HEK293 (cell line): ENCODE measurements at regions not wholly inside any gene's neighbourhood (a gene's known extent, or its start where the extent isn't known, plus 50 kb on each side); places are given as distances from the start of the nearest gene placed in this dataset.
"Not testable (repeated sequence)": the region's sequence is repeated elsewhere in the genome, so short reads cannot be mapped to it uniquely, and the experiment has no call there.

ENCODE experiments used
- CTCF ChIA-PET: fragments of 350-600 bp; formaldehyde crosslinking; extraction: SDS; loops from one replicate; lab custom pipeline; 2021; ENCODE audit warnings: antibody characterized with exemption; lab: Yijun Ruan, JAX
- POLR2A ChIA-PET: fragments of 300-600 bp; formaldehyde crosslinking; extraction: SDS; loops from one replicate; lab custom pipeline; 2020; ENCODE audit warnings: antibody characterized with exemption, inconsistent platforms; lab: Yijun Ruan, JAX
- H3K27ac ChIP-seq: fragments of 200-500 bp; sonication (Bioruptor generic); 2 replicates; pipeline ENCODE4 v1.5.1; 2014; ENCODE audit warnings: low read depth, low read length, control low read depth, inconsistent platforms; ENCODE audit errors: extremely low read depth
- H3K36me3 ChIP-seq, 2 experiments: fragments of 200-500 bp in 1 of 2; sonication (Bioruptor generic) in 1 of 2; 1 replicate in 1 of 2; 2 replicates in 1 of 2; pipeline ENCODE4 v1.5.1; 2014 to 2017; ENCODE audit warnings: inconsistent platforms in 2 of 2, low read length in 2 of 2; ENCODE audit not compliant: control insufficient read depth in 2 of 2, insufficient read depth in 1 of 2
- H3K4me1 ChIP-seq: fragments of 200-500 bp; sonication (Bioruptor generic); 2 replicates; pipeline ENCODE4 v1.5.1; 2014; ENCODE audit warnings: mild to moderate bottlenecking, low read length, inconsistent platforms; ENCODE audit not compliant: control insufficient read depth, insufficient read depth
- H3K4me3 ChIP-seq: 2 replicates; pipeline ENCODE4 v1.5.1; 2011; ENCODE audit warnings: low read depth, mild to moderate bottlenecking, control low read depth, low read length, moderate library complexity
- H3K9me3 ChIP-seq: fragments of 200-500 bp; sonication (Bioruptor generic); 2 replicates; pipeline ENCODE4 v1.5.1; 2014; ENCODE audit warnings: low read depth, low read length, inconsistent platforms; ENCODE audit not compliant: control insufficient read depth, insufficient read depth
- GLI4 ChIP-seq: fragments of 450-650 bp; formaldehyde crosslinking; IDR thresholded peaks from 2 replicates; pipeline ENCODE4 v1.5.1; 2016; ENCODE audit warnings: missing biosample characterization, missing genetic modification characterization
- KLF16 ChIP-seq: fragments of 450-650 bp; formaldehyde crosslinking; IDR thresholded peaks from 2 replicates; pipeline ENCODE4 v1.5.1; 2017; ENCODE audit warnings: missing biosample characterization, missing genetic modification characterization
- SCRT1 ChIP-seq: fragments of 450-650 bp; formaldehyde crosslinking; IDR thresholded peaks from 2 replicates; pipeline ENCODE4 v1.5.1; 2016; ENCODE audit warnings: missing biosample characterization, missing genetic modification characterization, borderline replicate concordance
- ZEB2 ChIP-seq: fragments of 450-650 bp; formaldehyde crosslinking; IDR thresholded peaks from 2 replicates; pipeline ENCODE4 v1.5.1; 2016; ENCODE audit warnings: missing biosample characterization, missing genetic modification characterization
- ZNF146 ChIP-seq: fragments of 450-650 bp; formaldehyde crosslinking; IDR thresholded peaks from 2 replicates; pipeline ENCODE4 v1.5.1; 2016; ENCODE audit warnings: missing biosample characterization, missing genetic modification characterization
- ZNF2 ChIP-seq: fragments of 450-650 bp; formaldehyde crosslinking; IDR thresholded peaks from 2 replicates; pipeline ENCODE4 v1.5.1; 2016; ENCODE audit warnings: missing biosample characterization, missing genetic modification characterization
- ZNF404 ChIP-seq: fragments of 450-650 bp; formaldehyde crosslinking; IDR thresholded peaks from 2 replicates; pipeline ENCODE4 v1.5.1; 2017; ENCODE audit warnings: missing biosample characterization, missing genetic modification characterization
- ZNF510 ChIP-seq: fragments of 450-650 bp; formaldehyde crosslinking; IDR thresholded peaks from 2 replicates; pipeline ENCODE4 v1.5.1; 2018; ENCODE audit warnings: mild to moderate bottlenecking, missing genetic modification characterization, missing biosample characterization; ENCODE audit not compliant: insufficient replicate concordance
- ZNF621 ChIP-seq: fragments of 450-650 bp; formaldehyde crosslinking; IDR thresholded peaks from 2 replicates; pipeline ENCODE4 v1.5.1; 2017; ENCODE audit warnings: missing biosample characterization, missing genetic modification characterization
- ZNF670 ChIP-seq: fragments of 450-650 bp; formaldehyde crosslinking; IDR thresholded peaks from 2 replicates; pipeline ENCODE4 v1.5.1; 2016; ENCODE audit warnings: missing biosample characterization, missing genetic modification characterization, low read depth
- ZNF776 ChIP-seq: fragments of 450-650 bp; formaldehyde crosslinking; IDR thresholded peaks from 2 replicates; pipeline ENCODE4 v1.5.0; 2017; ENCODE audit warnings: missing biosample characterization, missing genetic modification characterization, borderline replicate concordance
- ZNF792 ChIP-seq: fragments of 450-650 bp; formaldehyde crosslinking; IDR thresholded peaks from 2 replicates; pipeline ENCODE4 v1.5.1; 2016; ENCODE audit warnings: missing biosample characterization, missing genetic modification characterization
- ZXDB ChIP-seq: fragments of 450-650 bp; formaldehyde crosslinking; IDR thresholded peaks from 2 replicates; pipeline ENCODE4 v1.5.1; 2016; ENCODE audit warnings: missing biosample characterization, missing genetic modification characterization
- TF ChIP-seq, protein P1 (sequence below): fragments of 450-650 bp; formaldehyde crosslinking; IDR thresholded peaks from 2 replicates; pipeline ENCODE4 v1.5.1; 2016; ENCODE audit warnings: missing biosample characterization, missing genetic modification characterization, low read depth
- TF ChIP-seq, protein P2 (sequence below): fragments of 450-650 bp; formaldehyde crosslinking; IDR thresholded peaks from 2 replicates; pipeline ENCODE4 v1.5.1; 2016; ENCODE audit warnings: missing biosample characterization, missing genetic modification characterization
- TF ChIP-seq, protein P3 (sequence below): fragments of 450-650 bp; formaldehyde crosslinking; IDR thresholded peaks from 2 replicates; pipeline ENCODE4 v1.5.1; 2016; ENCODE audit warnings: missing biosample characterization, missing genetic modification characterization

DNA sequence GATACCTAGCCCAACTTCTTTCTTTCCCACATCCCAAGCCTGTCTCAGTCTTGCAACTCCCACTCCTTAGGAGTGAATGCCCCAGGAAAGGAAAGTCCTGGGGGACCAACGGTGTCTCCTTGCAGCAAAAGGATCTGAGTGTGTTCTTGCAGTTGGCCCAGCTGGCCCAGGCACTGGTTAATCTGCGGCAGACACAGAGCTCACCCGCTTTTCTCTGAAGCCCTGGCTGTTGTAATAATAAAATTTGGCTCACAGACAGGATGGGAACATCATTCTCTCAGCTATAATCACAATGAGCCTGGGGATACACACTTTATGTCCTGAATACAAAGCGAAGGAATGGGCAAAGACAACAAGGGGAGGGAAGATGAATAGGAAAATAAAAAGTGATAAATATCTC, 185.6 kb upstream of the ADRA1D start:
- Histone ChIP-seq H3K4me3 (no peak overlapping the region), H3K27ac (no peak overlapping the region), H3K36me3 (no peaks in the 10 kb centered on the region), H3K4me1 (no peaks in the 10 kb centered on the region), H3K9me3 (no peaks in the 10 kb centered on the region)
- no peak for TF ChIP-seq ZNF776 (tag by site-specific recombination)
- no peak for TF ChIP-seq ZNF2 (tag by site-specific recombination)
- no peak for TF ChIP-seq SCRT1 (tag by site-specific recombination)
- no peak for TF ChIP-seq ZNF404 (tag by site-specific recombination)
- POLR2A ChIA-PET, result no interaction called here
- CTCF ChIA-PET, result interaction anchor here (0.7 kb wide), 1 partner anchor 230 kb away, joined by 3 read pairs; no protein-coding TSS in a partner anchor

DNA sequence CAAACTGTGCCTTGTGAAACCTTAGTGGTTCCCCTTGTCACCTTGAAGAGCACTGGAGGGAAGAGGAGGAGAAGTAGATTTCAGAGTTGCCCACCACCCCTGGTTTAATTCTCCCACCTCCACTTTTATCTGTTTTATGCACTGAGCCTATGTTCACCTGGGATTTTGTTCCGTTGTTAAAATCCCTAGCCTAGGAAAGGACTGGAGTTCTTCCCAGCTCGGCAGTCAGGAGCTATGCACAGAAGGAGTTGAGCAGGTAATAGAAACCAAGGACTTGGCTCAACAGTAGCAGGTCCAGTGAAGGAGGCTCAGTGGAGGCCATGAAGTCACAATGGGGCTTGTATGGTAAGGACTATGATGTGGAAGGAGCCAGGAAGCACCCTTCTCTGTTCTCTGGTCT, 182.4 kb upstream of the ADRA1D start:
- ChIA-PET CTCF (no interaction called here), POLR2A (interaction anchor here (0.6 kb wide), 1 partner anchor 299 kb away, joined by 3 read pairs; no protein-coding TSS in a partner anchor)
- Histone ChIP-seq H3K27ac (no peak overlapping the region), H3K4me3 (no peak overlapping the region), H3K4me1 (no peaks in the 10 kb centered on the region), H3K36me3 (no peaks in the 10 kb centered on the region), H3K9me3 (no peaks in the 10 kb centered on the region)
- TF ChIP-seq ZNF792 (tag by site-specific recombination), result no peak
- TF ChIP-seq GLI4, result no peak
- no peak for TF ChIP-seq ZEB2 (tag by site-specific recombination)
- TF ChIP-seq, protein P1, sequence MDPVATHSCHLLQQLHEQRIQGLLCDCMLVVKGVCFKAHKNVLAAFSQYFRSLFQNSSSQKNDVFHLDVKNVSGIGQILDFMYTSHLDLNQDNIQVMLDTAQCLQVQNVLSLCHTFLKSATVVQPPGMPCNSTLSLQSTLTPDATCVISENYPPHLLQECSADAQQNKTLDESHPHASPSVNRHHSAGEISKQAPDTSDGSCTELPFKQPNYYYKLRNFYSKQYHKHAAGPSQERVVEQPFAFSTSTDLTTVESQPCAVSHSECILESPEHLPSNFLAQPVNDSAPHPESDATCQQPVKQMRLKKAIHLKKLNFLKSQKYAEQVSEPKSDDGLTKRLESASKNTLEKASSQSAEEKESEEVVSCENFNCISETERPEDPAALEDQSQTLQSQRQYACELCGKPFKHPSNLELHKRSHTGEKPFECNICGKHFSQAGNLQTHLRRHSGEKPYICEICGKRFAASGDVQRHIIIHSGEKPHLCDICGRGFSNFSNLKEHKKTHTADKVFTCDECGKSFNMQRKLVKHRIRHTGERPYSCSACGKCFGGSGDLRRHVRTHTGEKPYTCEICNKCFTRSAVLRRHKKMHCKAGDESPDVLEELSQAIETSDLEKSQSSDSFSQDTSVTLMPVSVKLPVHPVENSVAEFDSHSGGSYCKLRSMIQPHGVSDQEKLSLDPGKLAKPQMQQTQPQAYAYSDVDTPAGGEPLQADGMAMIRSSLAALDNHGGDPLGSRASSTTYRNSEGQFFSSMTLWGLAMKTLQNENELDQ (tag by site-specific recombination), result no peak
- no peak for TF ChIP-seq ZNF510 (tag by site-specific recombination)
- TF ChIP-seq, protein P2, sequence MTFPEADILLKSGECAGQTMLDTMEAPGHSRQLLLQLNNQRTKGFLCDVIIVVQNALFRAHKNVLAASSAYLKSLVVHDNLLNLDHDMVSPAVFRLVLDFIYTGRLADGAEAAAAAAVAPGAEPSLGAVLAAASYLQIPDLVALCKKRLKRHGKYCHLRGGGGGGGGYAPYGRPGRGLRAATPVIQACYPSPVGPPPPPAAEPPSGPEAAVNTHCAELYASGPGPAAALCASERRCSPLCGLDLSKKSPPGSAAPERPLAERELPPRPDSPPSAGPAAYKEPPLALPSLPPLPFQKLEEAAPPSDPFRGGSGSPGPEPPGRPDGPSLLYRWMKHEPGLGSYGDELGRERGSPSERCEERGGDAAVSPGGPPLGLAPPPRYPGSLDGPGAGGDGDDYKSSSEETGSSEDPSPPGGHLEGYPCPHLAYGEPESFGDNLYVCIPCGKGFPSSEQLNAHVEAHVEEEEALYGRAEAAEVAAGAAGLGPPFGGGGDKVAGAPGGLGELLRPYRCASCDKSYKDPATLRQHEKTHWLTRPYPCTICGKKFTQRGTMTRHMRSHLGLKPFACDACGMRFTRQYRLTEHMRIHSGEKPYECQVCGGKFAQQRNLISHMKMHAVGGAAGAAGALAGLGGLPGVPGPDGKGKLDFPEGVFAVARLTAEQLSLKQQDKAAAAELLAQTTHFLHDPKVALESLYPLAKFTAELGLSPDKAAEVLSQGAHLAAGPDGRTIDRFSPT (tag by site-specific recombination), result no peak
- no peak for TF ChIP-seq ZNF621
- TF ChIP-seq, protein P3, sequence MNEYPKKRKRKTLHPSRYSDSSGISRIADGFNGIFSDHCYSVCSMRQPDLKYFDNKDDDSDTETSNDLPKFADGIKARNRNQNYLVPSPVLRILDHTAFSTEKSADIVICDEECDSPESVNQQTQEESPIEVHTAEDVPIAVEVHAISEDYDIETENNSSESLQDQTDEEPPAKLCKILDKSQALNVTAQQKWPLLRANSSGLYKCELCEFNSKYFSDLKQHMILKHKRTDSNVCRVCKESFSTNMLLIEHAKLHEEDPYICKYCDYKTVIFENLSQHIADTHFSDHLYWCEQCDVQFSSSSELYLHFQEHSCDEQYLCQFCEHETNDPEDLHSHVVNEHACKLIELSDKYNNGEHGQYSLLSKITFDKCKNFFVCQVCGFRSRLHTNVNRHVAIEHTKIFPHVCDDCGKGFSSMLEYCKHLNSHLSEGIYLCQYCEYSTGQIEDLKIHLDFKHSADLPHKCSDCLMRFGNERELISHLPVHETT (tag by site-specific recombination), result no peak
- no peak for TF ChIP-seq ZXDB
- no peak for TF ChIP-seq ZNF670 (tag by site-specific recombination)
- TF ChIP-seq KLF16 (tag by site-specific recombination), result no peak
- TF ChIP-seq ZNF146 (tag by site-specific recombination), result no peak

DNA sequence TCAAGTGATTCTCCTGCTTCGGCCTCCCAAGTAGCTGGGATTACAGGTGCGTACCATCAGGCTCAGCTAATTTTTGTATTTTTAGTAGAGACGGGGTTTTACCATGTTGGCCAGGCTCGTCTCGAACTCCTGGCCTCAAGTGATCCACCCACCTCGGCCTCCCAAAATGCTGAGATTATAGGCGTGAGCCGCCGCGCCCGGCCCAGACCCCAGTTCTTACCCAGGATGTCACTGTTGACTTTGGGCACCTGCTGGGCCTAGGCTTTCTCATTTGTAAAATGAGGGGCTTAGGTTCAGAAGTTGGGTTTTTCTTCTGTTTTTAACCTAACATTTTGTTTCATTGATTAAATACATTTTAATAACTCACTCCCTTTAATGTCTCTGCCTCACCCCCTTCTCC, 181.7 kb upstream of the ADRA1D start:
- POLR2A ChIA-PET, H3K27ac ChIP-seq, H3K4me3 ChIP-seq, H3K4me1 ChIP-seq, H3K36me3 ChIP-seq, H3K9me3 ChIP-seq, CTCF ChIA-PET: not testable (repeated sequence)
